Liver (tissue), 8 donors: ENCODE measurements at regions not wholly inside any gene's neighbourhood (a gene's known extent, or its start where the extent isn't known, plus 50 kb on each side); places are given as distances from the start of the nearest gene placed in this dataset.

ENCODE experiments used
- DNase-seq: peaks from one replicate; pipeline ENCODE4 v3.0.0-alpha.2; 2017; ENCODE audit warnings: low spot score
- H3K27ac ChIP-seq, 2 donors: one replicate each; pipeline ENCODE4 v1.7.0; 2013; ENCODE audit warnings: inconsistent platforms in 2 of 2, low read length in 2 of 2, control low read depth in 1 of 2, low read depth in 1 of 2, mild to moderate bottlenecking in 1 of 2
- H3K27me3 ChIP-seq, 4 donors: one replicate each; pipeline versions ENCODE4 v1.6.1 to v1.7.0; 2013; ENCODE audit warnings: low read length in 3 of 4, inconsistent platforms in 1 of 4, mild to moderate bottlenecking in 1 of 4, moderate library complexity in 1 of 4; ENCODE audit not compliant: control insufficient read depth in 4 of 4, insufficient read depth in 4 of 4
- H3K36me3 ChIP-seq, 4 donors: one replicate each; pipeline versions ENCODE4 v1.6.1 to v1.7.0; 2013; ENCODE audit warnings: low read length in 3 of 4, mild to moderate bottlenecking in 3 of 4, low read depth in 1 of 4, moderate library complexity in 1 of 4; ENCODE audit not compliant: control insufficient read depth in 4 of 4, insufficient read depth in 3 of 4
- H3K4me1 ChIP-seq, 4 donors: one replicate each; pipeline versions ENCODE4 v1.6.1 to v1.7.0; 2013; ENCODE audit warnings: low read length in 3 of 4, mild to moderate bottlenecking in 3 of 4, moderate library complexity in 1 of 4; ENCODE audit not compliant: control insufficient read depth in 4 of 4, insufficient read depth in 4 of 4
- H3K4me3 ChIP-seq, 3 donors: one replicate each; pipeline versions ENCODE4 v1.6.1 to v1.7.0; 2013; ENCODE audit warnings: low read length in 3 of 3, control low read depth in 1 of 3, low read depth in 1 of 3, mild to moderate bottlenecking in 1 of 3
- H3K9ac ChIP-seq, 2 donors: one replicate each; pipeline ENCODE4 v1.7.0; 2013; ENCODE audit warnings: low read length in 2 of 2, mild to moderate bottlenecking in 2 of 2, moderate library complexity in 2 of 2, control low read depth in 1 of 2, low read depth in 1 of 2
- H3K9me3 ChIP-seq, 4 donors: one replicate each; pipeline versions ENCODE4 v1.6.1 to v1.7.0; 2013; ENCODE audit warnings: low read length in 3 of 4; ENCODE audit not compliant: control insufficient read depth in 4 of 4
- ATF3 ChIP-seq: IDR thresholded peaks from 2 replicates; pipeline ENCODE4 v1.6.1; 2016; ENCODE audit warnings: antibody characterized with exemption
- EGR1 ChIP-seq, 2 donors: IDR thresholded peaks; 2 replicates each; pipeline ENCODE4 v1.6.1; 2016 to 2018; ENCODE audit warnings: antibody characterized with exemption in 2 of 2, low read depth in 2 of 2
- FOXA1 ChIP-seq: IDR thresholded peaks from 2 replicates; pipeline ENCODE4 v1.6.1; 2016; ENCODE audit warnings: antibody characterized with exemption
- FOXA2 ChIP-seq: IDR thresholded peaks from 2 replicates; pipeline ENCODE4 v1.6.1; 2016; ENCODE audit warnings: antibody characterized with exemption
- GABPA ChIP-seq, 2 donors: IDR thresholded peaks in 1 of 2; conservative IDR thresholded peaks in 1 of 2; 2 replicates each; pipeline ENCODE4 v1.6.1; 2016; ENCODE audit warnings: antibody characterized with exemption in 2 of 2, mild to moderate bottlenecking in 1 of 2, moderate library complexity in 1 of 2
- HNF4A ChIP-seq, 2 donors: conservative IDR thresholded peaks; 2 replicates each; pipeline ENCODE4 v1.6.1; 2016; ENCODE audit warnings: antibody characterized with exemption in 2 of 2, mild to moderate bottlenecking in 2 of 2
- HNF4G ChIP-seq: IDR thresholded peaks from 2 replicates; pipeline ENCODE4 v1.6.1; 2016; ENCODE audit warnings: antibody characterized with exemption
- JUND ChIP-seq, 2 donors: IDR thresholded peaks; 2 replicates each; pipeline ENCODE4 v1.6.1; 2016; ENCODE audit warnings: antibody characterized with exemption in 2 of 2
- NR2F2 ChIP-seq: IDR thresholded peaks from 2 replicates; pipeline ENCODE4 v1.6.1; 2016; ENCODE audit warnings: antibody characterized with exemption
- RAD21 ChIP-seq, 2 donors: IDR thresholded peaks; 2 replicates each; pipeline ENCODE4 v1.6.1; 2016; ENCODE audit warnings: antibody characterized with exemption in 2 of 2, mild to moderate bottlenecking in 2 of 2
- REST ChIP-seq: IDR thresholded peaks from 2 replicates; pipeline ENCODE4 v1.6.1; 2016; ENCODE audit warnings: antibody characterized with exemption, mild to moderate bottlenecking
- RXRA ChIP-seq, 2 donors: IDR thresholded peaks; 2 replicates each; pipeline ENCODE4 v1.6.1; 2017 to 2018; ENCODE audit warnings: antibody characterized with exemption in 2 of 2, mild to moderate bottlenecking in 1 of 2
- SP1 ChIP-seq: IDR thresholded peaks from 2 replicates; pipeline ENCODE4 v1.6.1; 2018; ENCODE audit warnings: antibody characterized with exemption, mild to moderate bottlenecking
- TAF1 ChIP-seq: conservative IDR thresholded peaks from 2 replicates; pipeline ENCODE4 v1.6.1; 2016; ENCODE audit warnings: antibody characterized with exemption, mild to moderate bottlenecking
- YY1 ChIP-seq: IDR thresholded peaks from 2 replicates; pipeline ENCODE4 v1.6.1; 2016; ENCODE audit warnings: antibody characterized with exemption, mild to moderate bottlenecking
- WGBS: extraction: QIAGEN DNeasy Blood & Tissue Kit; methylation state at CpG from one replicate; pipeline ENCODE4 v1.1.7; 2013; 5-methylcytosine and 5-hydroxymethylcytosine counted together
- TF ChIP-seq, protein P1 (sequence below): IDR thresholded peaks from 2 replicates; pipeline ENCODE4 v1.6.1; 2016; ENCODE audit warnings: antibody characterized with exemption
- TF ChIP-seq, protein P2 (sequence below): fragments of 150-350 bp; IDR thresholded peaks from 2 replicates; pipeline ENCODE4 v1.5.1; 2017; ENCODE audit warnings: improper control_type of control experiment, low read depth, low read length; ENCODE audit not compliant: missing input control
- TF ChIP-seq, protein P3 (sequence below): IDR thresholded peaks from 2 replicates; pipeline ENCODE4 v1.6.1; 2016; ENCODE audit warnings: antibody characterized with exemption
- donor health status: healthy.
- donor health status: healthy.
- donor health status: healthy.
- donor health status: healthy.
- donor health status: healthy.

- no peak overlapping the region for H3K27ac ChIP-seq
- TF ChIP-seq SP1: no peak
- TF ChIP-seq JUND (IDR thresholded peaks at IDR 0.05): no peak
- TF ChIP-seq, protein P1, sequence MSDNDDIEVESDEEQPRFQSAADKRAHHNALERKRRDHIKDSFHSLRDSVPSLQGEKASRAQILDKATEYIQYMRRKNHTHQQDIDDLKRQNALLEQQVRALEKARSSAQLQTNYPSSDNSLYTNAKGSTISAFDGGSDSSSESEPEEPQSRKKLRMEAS: no peak
- TF ChIP-seq FOXA2: no peak
- TF ChIP-seq RXRA (IDR thresholded peaks at IDR 0.05): no peak
- TF ChIP-seq, protein P2, sequence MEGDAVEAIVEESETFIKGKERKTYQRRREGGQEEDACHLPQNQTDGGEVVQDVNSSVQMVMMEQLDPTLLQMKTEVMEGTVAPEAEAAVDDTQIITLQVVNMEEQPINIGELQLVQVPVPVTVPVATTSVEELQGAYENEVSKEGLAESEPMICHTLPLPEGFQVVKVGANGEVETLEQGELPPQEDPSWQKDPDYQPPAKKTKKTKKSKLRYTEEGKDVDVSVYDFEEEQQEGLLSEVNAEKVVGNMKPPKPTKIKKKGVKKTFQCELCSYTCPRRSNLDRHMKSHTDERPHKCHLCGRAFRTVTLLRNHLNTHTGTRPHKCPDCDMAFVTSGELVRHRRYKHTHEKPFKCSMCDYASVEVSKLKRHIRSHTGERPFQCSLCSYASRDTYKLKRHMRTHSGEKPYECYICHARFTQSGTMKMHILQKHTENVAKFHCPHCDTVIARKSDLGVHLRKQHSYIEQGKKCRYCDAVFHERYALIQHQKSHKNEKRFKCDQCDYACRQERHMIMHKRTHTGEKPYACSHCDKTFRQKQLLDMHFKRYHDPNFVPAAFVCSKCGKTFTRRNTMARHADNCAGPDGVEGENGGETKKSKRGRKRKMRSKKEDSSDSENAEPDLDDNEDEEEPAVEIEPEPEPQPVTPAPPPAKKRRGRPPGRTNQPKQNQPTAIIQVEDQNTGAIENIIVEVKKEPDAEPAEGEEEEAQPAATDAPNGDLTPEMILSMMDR: no peak
- TF ChIP-seq FOXA1: no peak
- no peak for TF ChIP-seq YY1
- no peak for TF ChIP-seq EGR1 (IDR thresholded peaks at IDR 0.05; ENCODE audit: low read depth in 2 of 2)
- TF ChIP-seq HNF4A (conservative IDR thresholded peaks at IDR 0.05): no peak
- no peaks in the 10 kb centered on the region for H3K4me1 ChIP-seq
- no peak for DNase-seq
- H3K27me3 ChIP-seq: no peaks in the 10 kb centered on the region
- H3K36me3 ChIP-seq: no peaks in the 10 kb centered on the region
- WGBS: 70% methylated on average over 2 of the region's 2 CpGs
- H3K9ac ChIP-seq: no peak overlapping the region
- no peak overlapping the region for H3K4me3 ChIP-seq
- H3K9me3 ChIP-seq: no peaks in the 10 kb centered on the region
Observed at GRCh38 chr9:80678906-80679305, 1010.4 kb downstream of the TLE1 start.

DNA sequence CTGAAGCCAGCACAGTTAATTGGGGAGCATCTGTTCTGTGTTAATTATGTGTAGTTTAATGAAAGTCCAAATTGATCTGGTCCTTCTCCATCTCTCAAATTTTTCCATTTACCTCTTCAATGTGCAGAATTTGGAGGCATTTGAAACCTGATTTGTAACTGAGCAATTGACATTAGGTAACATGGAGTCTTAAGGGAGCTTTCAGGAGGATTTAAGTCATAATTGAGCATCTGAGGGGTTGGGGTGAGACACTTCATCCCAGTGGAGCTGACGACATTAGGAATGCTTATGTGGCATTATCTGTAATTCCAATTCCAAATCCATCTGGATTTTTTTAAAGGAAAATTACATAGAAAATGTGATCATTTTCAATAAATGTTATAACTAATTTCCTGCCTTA is 1015.9 kb downstream of the TLE1 start:
- Histone ChIP-seq H3K36me3 (no peaks in the 10 kb centered on the region), H3K9ac (no peak overlapping the region), H3K9me3 (peaks cover 4 to 14% (median 5%) of the 10 kb centered on the region in 4 donors), H3K27ac (no peak overlapping the region), H3K4me1 (no peaks in the 10 kb centered on the region), H3K4me3 (no peak overlapping the region), H3K27me3 (no peaks in the 10 kb centered on the region)
- no peak for DNase-seq
- WGBS: 82% methylated on average over 1 of the region's 1 CpG
- TF ChIP-seq YY1 (no peak), JUND (IDR thresholded peaks at IDR 0.05) (no peak), HNF4G (no peak), NR2F2 (no peak), FOXA1 (no peak), EGR1 (IDR thresholded peaks at IDR 0.05; ENCODE audit: low read depth in 2 of 2) (no peak), REST (no peak), HNF4A (conservative IDR thresholded peaks at IDR 0.05) (no peak), TAF1 (no peak), ATF3 (no peak), GABPA (IDR thresholded peaks at IDR 0.05 in 1 of 2, conservative IDR thresholded peaks at IDR 0.05 in 1 of 2) (no peak), FOXA2 (no peak), SP1 (no peak), RAD21 (IDR thresholded peaks at IDR 0.05) (no peak), RXRA (IDR thresholded peaks at IDR 0.05) (no peak)
- TF ChIP-seq, protein P2: no peak
- TF ChIP-seq, protein P3, sequence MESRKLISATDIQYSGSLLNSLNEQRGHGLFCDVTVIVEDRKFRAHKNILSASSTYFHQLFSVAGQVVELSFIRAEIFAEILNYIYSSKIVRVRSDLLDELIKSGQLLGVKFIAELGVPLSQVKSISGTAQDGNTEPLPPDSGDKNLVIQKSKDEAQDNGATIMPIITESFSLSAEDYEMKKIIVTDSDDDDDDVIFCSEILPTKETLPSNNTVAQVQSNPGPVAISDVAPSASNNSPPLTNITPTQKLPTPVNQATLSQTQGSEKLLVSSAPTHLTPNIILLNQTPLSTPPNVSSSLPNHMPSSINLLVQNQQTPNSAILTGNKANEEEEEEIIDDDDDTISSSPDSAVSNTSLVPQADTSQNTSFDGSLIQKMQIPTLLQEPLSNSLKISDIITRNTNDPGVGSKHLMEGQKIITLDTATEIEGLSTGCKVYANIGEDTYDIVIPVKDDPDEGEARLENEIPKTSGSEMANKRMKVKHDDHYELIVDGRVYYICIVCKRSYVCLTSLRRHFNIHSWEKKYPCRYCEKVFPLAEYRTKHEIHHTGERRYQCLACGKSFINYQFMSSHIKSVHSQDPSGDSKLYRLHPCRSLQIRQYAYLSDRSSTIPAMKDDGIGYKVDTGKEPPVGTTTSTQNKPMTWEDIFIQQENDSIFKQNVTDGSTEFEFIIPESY: no peak
- TF ChIP-seq, protein P1: no peak
